ENCODE measurements at regions not wholly inside any gene's neighbourhood (a gene's known extent, or its start where the extent isn't known, plus 50 kb on each side); places are given as distances from the start of the nearest gene placed in this dataset.

DNA sequence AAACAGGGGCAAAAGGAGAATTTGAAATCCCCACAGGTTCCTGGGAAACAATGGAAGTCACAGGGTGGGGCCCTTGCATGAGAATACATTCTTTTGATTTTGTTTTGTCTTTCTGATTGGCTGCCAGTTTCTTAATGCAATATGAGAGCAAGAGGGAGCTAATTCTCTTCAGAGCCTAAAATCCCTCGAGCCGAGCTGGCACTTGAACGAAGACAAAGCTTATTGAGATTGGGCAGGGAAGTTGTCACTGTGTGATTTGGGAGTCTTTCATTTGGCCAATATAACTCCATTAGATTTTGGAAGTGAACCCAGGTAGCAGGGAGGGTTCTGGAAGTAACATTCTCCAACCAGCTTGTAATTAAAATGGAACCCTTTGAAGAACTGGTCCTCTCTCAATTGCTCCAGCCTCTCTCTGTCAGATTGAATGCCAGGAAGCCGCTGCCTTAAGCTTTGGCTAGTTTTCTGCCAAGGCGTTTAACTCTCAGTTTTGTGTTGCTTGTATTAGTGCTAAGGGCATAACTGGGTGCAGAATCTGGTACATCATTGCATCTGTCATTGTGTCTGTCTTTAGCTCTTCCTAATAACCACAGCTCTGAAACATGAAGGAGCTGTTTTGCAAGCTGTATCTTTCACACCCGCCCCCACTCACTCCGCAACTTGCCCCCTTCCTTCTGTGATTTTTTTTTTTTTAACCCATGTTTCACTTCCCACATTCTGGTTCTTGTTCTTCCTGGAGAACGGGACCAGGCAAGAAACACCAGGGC, 272.0 kb downstream of the MAF start:
- no peak for DNase-seq

DNA sequence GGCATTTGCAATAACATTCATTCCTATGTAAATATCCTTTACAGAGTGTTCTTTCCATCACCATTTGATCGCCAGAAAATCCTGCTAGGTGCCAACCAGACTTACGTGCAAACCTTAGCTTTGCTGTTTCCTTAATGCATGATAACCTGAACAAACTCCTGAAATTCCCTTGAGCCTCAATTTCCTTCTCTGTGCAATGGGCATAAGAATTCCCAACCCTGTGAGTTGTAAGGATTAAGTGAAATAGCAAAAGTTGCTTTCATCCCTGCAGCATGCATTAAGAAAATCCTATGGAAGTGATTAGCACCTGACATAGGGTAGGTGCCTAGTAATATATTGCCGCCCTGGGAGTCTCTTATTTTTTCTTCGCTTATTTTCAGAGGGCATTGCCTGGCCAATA, 272.7 kb downstream of the MAF start:
- DNase-seq: no peak

- DNase-seq: no peak
Observed at GRCh38 chr16:79326549-79326948, 274.0 kb downstream of the MAF start.

GRCh38 chr16:79325226-79325945, 275.2 kb downstream of the MAF start:
- no peak for DNase-seq

GRCh38 chr16:79320956-79321355, 279.6 kb downstream of the MAF start:
- DNase-seq: no peak

GRCh38 chr16:79318143-79318899, 282.2 kb downstream of the MAF start:
- DNase-seq: no peak

GRCh38 chr16:79317521-79317920, 283.0 kb downstream of the MAF start:
- no peak for DNase-seq

- no peak for DNase-seq
Observed at GRCh38 chr16:79317026-79317425, 283.5 kb downstream of the MAF start.

GRCh38 chr16:79316004-79316458, 284.5 kb downstream of the MAF start:
- no peak for DNase-seq

- DNase-seq: no peak
Observed at GRCh38 chr16:79312502-79312901, 288.0 kb downstream of the MAF start.

DNA sequence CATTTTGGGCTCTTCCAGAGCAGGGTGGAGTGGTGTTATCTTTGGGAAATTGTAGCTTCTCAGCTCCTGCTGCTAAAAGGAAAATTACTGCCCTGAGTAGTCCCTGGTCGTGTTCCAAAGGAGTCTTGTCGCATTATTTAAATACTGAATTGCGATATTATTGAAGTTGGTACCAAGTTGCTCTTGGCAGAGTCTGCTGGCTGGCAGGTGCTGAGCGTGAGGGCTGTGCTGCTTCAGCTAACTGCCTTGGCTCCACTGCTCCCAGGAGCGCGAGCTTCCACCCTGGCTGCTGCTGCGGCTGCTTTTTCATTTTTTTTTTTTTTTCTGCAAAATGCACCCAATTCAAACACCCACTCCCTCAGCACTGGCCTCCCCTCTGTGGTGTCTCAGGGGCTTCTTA, 289.8 kb downstream of the MAF start:
- DNase-seq: no peak

DNA sequence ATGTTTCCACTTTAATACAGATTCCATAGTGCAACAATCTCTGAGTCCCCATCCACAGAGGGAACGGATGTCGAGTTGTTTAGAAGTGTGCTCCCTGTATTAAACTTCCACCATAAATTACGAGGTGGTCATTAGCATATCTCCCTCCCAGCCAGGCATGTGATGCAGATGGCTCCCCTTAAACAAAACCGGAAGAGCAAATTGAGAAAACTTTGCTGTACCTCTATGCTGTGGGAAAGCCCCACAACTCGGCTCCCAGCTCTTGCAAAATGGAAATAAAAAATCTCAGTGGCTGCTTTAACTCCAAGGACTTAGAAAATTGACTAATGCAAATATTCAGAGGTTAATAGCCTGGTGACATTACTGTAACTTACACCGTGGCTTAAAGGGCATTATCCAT, 290.9 kb downstream of the MAF start:
- DNase-seq: no peak

DNA sequence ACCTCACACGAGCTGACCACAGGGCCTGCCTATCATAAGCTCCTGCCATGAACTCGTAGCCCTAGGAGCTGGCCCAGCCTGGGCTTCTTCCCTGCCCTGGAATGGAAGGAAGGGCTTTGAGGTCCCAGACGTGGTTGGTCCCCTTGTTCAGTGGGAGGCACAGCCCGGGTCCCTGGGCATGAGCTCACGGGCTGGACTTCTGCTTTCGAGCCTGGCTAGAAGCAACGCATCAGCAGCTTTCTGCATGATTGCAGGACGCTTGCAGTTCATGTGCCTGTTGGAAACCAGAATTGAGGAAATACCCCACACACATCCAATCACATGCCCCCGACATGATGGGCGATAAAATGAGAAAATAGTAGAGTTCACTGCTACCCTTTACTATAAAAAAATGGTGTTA, 293.3 kb downstream of the MAF start:
- no peak for DNase-seq

DNA sequence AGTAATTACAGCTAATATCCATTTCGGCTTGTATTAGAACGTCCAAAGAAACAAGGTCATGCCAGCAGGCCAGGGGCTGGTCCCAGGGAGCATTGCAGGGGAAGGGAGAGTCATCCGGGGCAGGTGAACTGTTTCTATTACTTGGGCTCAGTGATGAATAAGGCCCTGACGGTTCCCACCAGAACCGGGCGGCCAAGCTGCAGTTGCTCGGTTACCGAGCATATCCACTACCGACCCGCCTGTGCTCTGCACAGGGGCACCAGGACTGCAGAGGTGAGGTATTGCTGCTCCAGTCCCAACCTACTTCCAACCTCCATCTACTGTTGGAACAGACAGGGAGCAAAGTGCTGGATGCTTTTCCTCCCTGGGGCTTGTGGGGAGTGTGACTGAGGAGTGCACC, 295.5 kb downstream of the MAF start:
- no peak for DNase-seq

DNA sequence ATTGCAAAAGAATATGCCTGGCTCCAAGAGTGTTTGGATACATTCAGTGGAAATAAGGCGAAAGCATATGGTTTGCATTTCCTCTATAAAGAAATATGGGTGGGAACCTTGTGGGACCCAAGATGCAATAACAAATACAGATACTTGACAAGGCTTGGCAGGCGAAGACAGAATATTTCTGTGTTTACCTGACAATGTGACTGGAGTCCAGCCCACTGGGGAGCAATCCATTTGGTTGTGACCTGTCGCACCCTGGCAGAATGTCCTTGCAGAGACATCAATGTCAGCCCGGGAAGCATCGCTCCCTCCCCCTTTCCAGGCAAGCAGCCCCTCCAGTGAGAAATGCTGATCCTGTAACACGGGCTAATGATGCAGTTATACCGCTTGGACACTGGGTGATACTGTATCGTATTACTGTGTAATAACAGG, 296.6 kb downstream of the MAF start:
- no peak for DNase-seq

GRCh38 chr16:79303206-79303605, 297.3 kb downstream of the MAF start:
- no peak for DNase-seq

GRCh38 chr16:79302731-79303130, 297.8 kb downstream of the MAF start:
- no peak for DNase-seq

DNA sequence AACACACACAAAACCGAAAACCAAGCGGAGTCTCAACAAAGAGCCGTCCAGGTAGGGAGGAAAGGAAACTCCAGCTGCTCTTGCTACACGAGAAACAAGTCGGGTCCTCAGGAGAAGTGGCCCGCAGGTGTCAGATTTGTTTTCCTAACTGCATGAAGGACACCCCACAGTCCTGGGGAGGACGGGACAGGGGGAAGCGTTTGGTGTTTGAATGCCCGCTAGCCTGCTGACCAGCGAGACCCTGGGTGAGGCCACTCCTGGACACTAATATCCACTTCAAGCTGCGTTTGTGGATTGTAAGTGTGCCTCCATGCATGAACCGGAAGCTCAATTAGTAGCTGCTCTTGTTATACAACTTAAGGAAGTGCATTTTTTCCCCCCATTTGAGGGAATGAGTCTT, 299.5 kb downstream of the MAF start:
- no peak for DNase-seq

DNA sequence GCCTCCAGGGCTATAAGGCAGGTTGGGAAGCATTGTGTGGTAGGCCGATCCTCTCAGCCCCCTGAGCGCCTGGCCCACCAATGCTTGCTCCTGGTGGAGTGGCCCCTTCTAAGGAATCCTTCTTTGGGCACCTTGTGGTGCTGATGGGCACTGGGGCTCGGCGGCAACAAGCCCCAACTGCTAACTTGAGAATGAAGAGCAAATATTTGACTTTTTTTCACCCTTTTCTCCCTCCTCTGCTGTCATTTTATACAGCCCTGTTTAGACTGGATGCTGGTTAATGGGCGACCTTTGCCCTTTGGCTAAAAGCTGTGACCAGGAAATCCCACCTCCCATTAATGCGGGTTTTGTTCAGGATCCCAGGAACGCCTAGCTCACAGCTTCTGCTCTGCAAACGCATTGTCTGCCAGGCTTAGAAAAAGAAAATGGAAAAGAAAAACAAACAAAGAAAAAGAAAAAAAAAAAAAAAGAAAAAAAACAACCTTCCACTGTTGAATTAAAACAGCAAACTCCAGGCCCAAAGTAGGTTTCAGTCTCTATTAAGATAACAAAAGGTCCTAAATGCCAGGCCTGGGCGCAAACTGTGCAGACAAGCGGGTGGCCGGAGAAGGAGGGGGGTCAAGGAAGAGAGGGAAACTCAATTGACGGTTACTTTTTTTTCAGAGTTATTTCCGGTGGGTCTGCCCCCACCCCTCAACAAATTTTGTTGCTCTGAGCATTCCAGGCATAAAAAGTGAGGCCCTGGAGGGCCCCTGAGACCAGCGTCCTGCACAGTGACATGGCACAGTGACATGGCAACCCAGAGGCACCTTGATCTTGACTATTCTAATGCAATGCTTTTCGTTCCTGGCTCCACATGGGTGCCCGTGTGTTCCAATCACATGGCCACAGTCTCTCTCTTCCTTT, 301.4 kb downstream of the MAF start:
- no peak for DNase-seq

DNA sequence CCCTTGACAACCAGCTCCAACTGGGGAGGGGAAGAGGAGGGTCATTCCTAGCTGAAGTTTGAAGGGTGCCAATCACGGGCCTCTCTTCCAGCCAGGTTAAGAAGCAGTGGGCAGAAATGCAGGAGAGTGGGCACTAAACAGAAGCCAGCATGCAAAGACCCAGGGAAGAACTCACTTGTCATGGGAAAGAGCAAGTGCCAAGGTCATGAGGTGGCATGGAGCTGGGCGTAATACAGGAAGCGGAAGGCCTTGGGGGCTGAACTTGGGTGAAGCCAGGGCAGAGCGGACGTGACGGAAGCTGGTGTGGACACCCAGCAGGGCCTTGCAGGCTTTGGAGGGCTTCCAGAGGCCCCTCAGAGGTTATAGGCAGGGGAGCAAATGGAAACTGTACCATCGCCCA, 302.1 kb downstream of the MAF start:
- no peak for DNase-seq

GRCh38 chr16:79297805-79298204, 302.7 kb downstream of the MAF start:
- DNase-seq: no peak

GRCh38 chr16:79297296-79297695, 303.2 kb downstream of the MAF start:
- no peak for DNase-seq
